HG03469 (cell line): ENCODE measurements at regions not wholly inside any gene's neighbourhood (a gene's known extent, or its start where the extent isn't known, plus 50 kb on each side); places are given as distances from the start of the nearest gene placed in this dataset.
"Not testable (repeated sequence)": the region's sequence is repeated elsewhere in the genome, so short reads cannot be mapped to it uniquely, and the experiment has no call there.

Source experiments
- ATAC-seq: cut with Tn5 transposase; IDR thresholded peaks from one replicate; pipeline ENCODE4 v1.9.1; 2021; ENCODE audit warnings: mild to moderate bottlenecking, moderate library complexity, moderate number of reproducible peaks; ENCODE audit not compliant: unreplicated experiment

DNA sequence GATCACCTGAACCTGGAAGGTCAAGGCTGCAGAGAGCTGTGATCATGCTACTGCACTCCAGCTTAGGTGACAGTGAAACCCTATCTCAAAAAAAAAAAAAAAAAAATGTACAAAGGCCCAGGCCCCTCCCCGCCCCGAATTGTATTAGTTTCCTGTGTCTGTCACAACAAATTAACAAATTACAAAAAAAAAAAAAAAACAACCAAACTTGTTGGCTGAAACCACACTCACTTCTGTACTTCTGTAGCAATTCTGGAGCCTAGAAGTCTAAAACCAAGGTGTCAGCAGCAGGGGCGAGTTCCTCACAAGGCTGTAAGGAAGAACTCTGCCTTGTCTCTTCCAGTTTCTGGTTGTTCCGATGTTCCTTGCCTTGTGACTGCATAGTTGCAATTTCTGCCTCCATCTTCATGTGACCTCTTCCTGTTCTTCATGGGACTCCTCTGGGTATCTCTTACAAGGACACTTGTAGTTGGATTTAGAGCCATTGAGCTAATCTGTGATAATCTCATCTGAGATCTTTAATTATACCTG lies 100.8 kb upstream of the ZSWIM2 start:
- no peak for ATAC-seq

DNA sequence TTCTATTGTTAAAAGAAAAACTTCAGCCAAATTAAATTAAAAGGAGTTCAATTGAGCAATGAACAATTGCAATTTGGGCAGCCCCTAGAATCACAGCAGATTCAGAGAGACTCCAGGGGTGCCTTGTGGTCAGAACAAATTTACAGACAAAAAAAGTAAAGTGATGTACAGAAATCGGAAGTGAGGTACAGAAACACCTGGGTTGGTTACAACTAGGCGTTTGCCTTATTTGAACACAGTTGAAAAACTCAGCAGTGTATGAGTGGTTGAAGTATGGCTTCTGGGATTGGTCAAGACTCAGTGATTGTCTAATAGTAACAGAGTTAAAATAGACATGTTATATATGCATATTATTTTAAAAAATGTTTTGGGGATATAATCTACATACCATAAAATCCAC lies 98.5 kb upstream of the ZSWIM2 start:
- ATAC-seq, result no peak

DNA sequence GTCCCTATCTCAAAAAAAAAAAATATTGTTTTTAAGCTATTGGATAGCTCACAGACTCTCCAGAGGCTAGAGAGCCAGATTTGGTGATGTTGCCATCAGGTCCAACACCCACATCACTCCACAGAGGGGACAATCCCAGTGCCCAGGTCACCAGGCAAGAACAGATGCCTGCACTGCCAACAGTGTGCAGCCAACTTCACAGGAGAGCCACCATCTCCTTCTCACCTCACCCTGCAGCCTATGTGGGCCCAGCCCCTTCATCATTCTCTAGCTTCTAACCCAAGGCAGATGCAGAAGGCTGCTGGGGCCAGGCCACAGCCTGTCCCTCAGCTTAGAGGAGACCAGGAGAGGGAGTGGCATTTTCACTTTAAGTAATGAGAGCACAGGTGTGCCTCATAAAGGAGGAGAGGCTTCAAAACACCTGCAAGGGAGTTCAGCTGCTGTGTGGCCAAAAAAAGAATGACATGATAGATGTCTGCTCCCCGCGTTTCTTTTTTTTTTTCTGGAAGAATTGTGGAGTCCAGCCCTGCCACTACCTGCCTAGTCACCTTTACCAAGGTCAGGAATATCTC lies 98.0 kb upstream of the ZSWIM2 start:
- ATAC-seq, result no peak

DNA sequence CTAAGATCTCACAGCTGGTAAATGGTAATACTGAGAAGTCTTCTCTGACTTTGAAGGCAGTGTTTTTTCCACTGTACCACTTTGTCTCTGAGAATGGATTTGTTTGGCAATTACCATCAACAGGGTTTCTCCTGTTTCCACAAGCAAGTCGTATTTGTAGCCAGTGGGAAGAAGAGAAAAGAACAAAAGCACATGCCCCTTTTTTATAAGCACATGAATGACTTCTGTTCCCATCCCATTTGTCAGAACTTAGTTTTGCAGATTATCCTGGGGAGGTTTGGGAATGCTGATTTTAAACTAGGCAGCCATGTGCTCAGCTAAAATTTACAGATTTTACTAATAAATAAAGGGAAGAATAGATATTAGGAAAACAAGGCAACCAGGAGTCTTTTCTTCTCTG lies 92.9 kb upstream of the ZSWIM2 start:
- no peak for ATAC-seq

DNA sequence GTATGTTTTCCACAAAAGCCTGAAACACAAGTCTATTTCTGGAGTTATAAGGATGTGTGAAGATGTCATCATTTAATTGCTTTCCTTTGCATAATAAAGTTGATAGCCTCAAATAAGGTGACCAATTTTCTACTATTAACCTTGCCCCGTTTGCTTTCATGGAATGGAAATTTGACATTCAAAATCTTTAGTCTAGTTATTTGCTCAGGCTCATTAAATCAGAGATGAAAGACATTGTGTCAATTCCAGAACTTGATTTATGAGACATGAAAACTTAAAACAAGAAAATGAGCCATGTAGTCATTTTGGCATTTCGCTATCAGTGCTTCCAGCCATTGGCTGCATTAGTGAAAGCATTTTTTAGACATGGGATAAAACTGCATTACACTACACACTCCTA lies 91.5 kb upstream of the ZSWIM2 start:
- ATAC-seq, result no peak

DNA sequence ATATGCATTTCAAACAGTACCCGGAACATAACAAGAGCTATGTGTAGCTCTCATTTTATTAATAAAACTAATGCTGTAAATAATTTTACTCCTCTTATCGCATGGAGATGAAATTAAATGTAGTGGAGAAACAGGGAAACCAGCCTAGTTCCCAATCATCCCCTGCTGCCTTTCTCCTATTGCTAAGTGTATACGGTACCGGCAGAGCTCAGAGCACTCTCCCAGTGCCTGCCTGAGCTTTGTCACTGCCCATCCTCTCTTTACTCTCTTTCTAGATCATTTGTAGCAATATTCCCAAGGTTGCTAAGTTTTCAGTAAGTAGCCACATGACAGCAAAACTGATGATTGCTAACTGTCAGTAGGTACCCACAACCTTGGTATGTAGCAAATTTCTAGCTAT lies 85.5 kb upstream of the ZSWIM2 start:
- ATAC-seq, result no peak

DNA sequence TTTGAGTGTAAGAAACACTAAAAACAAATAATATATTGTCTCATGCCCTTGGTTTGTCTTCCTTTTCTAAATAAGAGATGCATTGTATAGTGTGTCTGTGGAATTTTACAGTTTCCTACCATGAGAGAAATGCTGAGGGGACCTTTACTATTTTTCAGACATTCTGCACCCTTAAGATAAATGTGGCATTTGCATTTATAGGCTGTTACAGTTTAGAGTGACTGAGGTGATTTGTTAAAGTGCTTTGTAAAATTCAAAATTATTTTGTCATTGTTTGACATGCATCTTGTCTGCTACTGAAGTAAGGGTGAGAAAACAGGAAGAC lies 78.9 kb upstream of the ZSWIM2 start:
- ATAC-seq, result no peak

DNA sequence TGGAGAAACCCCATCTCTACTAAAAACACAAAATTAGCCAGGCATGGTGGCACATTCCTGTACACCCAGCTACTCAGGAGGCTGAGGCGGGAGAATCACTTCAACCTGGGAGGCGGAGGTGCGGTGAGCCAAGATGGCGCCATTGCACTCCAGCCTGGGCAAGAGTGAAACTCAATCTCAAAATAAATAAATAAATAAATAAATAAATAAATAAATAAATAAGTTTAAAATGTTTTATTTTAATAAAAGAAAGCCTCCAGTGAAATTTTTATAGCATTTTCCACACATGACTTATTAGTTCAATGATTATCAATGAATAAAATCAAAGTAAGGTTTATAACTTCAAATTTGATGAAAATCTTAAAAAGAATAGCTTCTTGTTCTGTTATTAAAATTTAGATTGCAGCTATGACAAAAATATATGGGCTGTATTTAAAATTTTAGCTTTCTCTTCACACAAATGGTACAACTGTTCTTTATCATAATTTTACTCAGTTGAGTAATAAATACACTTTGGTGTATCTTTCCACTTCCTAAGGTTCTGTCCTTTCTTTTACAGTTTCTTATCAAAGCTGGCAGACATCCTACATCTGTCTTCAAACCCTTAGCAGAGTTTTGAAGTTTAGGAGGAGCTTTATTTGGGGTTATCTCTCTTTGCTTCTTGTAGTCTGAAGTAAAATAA lies 78.4 kb upstream of the ZSWIM2 start:
- no peak for ATAC-seq

DNA sequence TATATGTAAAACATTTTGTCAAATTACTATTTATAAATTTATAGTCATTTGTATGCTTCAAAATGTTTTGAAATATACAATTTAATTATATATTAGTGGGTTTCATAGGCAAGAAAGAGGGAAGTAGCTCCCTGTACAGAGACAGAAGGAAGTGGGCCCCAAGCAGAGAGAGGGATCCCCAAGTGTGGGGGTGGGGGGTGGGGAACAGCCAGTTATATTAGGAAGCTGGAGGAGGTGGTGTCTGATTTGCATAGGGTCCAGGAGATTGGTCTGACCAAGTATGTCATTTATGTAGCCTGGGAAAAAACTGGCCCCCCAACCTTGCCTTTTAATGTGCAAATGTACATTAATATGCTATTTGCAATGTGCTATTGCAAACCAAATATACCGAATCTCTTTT lies 76.5 kb upstream of the ZSWIM2 start:
- no peak for ATAC-seq

DNA sequence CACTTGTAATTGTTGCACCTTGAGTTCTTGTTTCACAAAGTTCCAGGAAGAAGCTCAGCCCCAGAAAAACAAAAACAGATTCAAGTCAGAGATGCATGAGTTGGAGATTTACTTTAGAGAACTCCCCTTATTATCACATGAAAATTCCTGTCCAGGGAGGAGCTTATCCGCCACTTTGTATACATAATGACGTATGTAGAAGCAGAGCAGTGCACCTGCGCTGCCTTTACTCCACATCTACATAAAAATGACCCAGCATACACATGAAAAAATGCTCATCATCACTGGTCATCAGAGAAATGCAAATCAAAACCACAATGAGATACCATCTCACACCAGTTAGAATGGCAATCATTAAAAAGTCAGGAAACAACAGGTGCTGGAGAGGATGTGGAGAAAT lies 73.3 kb upstream of the ZSWIM2 start:
- ATAC-seq, result not testable (repeated sequence)

DNA sequence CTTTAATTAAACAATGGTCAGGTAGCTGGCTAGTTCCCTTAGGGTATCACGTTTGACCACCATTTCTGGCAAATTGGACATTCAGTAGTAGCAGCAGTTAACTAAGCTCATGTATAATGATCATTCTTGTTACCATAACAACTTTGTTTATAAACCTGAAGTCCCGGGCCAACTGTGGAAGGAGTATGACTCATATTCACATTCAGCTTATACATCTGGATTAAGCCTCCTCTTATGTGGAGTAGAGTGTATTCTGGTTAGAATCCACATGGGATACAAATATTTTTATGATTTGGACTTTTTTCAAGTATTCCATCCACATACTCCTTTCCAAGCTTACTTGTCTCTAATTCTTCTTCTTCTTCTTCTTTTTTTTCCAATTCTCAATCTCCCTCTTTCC lies 70.3 kb upstream of the ZSWIM2 start:
- ATAC-seq, result no peak

DNA sequence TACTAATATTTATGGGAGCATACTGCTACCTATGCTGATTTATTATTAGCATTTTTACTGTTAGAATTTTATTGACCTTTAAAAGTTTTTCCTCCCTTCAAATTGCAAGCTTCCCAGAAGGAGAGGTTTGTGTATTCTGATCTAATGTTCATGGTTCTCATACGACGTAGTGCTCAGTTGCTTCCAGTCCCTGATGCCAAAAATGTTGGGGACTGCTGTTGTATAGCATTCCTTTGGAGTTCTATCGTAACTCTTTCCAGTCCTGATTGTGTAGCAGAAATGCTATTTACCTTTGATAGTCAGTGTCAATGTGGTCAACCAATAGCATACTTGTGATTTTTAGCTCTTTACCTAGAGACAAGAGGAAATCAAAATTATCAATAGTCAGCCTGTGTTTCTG lies 69.5 kb upstream of the ZSWIM2 start:
- ATAC-seq, result no peak

DNA sequence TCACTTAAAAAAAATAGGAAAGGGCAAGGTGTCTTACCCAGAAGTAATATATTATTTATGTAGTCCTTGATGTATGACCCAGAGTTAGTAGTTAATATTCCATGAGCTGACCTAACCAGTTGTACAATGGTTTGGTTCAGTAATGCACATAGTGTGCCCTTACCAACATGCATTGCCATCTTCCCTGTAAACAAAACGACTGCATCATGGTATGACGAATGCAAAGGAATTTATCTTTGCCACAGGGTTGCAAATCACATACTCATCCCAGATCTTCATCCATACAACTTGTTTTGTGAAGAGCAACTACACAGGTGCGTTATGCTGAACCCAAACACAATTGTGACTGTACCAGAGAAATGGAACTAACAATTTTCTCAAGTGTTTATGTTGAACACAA lies 68.9 kb upstream of the ZSWIM2 start:
- no peak for ATAC-seq

DNA sequence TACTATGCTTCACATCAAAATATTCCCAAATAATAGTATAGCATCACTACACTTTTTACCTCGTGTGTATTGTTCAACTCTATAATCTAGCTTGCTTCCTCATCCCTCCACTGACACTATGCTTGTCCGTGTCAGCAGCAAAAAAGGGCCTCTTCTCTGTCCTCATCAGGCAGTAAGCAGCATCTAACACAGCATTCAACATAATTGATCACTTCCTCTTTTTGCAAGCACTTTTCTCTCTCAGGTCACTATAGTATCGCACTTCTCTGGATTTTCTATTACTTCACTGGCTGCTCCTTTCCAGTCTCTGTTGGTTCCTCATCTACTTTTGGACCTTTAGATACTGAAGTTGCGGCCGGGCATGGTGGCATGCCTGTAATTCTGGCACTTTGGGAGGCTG lies 64.9 kb upstream of the ZSWIM2 start:
- ATAC-seq, result peak; percentile 94

DNA sequence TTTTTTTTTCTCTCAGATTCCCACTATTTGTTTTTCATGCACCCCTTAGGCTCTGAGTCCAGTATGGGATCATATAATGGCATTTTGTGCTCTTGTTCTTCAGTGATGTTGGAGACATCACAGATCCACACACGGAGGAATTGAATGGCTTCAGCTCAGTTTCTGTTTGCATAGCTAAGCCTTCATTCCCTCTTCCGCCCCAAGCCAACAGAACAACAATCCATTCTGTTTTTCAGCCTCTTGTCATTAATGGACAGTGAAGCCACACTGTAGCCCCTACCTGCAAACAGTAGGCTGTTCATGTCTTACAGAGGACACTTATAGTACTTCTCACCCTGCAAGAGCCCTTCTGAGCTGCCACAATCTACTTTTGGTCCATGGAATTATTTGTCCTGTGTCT lies 64.0 kb upstream of the ZSWIM2 start:
- ATAC-seq, result no peak

DNA sequence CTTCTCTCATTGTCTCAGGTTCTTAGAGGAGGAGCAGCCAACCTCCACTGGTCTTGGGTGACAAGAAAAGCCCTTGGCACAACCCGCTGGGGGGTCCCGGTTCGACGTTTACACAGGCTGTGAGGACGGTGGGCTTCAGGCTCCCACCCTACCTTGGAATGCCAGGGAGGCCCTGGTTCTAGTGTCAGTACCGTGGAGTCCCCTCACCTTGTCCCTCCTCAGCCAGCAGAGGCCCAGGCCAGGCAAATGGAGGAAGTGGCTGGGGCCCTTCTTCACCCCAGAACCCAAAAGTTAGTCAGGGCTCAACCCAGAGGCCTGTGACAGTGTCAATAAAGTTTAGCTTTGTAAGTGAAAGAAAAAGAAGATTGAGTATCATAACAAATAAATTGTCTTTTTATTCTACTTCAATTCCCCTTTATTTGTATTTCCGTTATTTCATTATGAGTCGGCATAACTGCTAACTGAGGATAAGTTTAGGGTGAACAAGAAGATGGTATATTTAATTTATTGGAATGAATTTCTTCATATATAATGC lies 62.6 kb upstream of the ZSWIM2 start:
- no peak for ATAC-seq

DNA sequence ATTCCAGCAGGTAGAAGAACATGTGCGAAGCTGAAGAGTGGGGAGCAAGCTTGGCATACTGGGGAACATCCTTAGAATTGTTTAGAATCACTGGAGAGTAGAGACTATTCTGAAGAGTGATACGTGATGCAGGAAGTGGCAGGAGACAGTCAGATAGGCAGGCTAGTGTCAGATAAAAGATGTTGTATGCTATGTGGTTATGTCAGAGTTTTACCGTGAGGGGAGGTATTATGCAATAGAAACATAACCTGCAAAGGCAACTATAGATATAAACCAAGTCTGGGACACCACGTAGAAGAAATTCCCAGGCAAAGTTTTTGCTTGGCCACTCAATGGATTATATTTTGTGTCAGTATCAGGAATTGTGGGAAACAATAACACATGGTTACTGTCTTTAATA lies 62.0 kb upstream of the ZSWIM2 start:
- ATAC-seq, result no peak

DNA sequence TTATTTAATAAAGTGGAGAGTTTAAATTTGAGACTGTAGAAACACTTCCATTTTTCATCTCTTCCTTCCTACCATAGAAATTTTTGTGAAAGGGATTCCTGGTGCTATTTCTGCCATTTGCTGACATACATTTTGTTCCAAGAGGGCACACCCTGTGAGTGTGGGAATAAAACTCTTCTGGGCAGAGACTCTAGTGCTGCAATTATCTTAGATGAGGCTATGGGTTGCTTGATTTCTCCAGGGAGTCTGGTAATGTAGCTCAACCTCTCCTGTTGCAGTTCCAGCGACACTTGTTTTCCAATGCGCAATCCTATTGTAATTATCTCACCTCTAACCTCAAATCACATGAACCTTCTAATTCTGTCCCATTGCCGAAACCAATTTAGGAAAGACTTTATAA lies 60.1 kb upstream of the ZSWIM2 start:
- ATAC-seq, result no peak

DNA sequence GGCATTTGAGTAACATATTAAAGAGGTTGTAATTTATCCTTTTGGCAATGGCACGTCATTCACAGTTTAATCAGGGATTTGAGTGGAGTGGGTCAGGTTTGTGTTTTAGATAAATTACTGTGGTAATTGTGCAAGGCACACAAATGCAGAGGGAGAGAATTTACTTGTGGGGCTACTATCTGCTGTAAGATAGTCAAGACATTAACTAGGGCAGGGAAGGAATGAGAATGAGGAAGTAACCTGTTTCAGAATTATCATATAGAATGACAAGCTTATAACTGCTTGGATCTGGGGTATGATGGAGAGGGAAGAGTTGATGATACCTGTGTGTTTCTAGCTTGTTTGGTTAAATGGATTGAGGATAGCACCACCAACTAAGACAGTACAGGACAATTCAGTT lies 58.9 kb upstream of the ZSWIM2 start:
- ATAC-seq, result no peak

DNA sequence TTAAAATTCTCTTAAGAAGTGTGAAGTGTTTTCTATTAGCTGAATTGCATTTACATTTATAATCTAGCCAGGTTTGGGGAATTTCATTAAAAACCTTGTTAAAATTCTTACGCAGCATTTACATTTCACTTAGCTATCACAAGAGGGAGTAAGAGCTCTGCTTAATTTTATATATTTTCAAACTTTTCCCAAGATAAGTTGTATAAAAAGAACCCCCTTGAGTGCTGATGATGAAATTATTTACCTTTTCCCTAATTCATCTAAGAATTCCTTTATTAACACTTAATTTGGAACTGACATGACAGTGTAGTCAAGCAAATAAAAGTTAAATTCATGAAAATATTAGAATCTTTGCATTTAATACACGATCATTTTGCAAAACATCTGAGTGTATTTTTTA lies 54.2 kb upstream of the ZSWIM2 start:
- no peak for ATAC-seq
